ENCODE measurements at regions not wholly inside any gene's neighbourhood (a gene's known extent, or its start where the extent isn't known, plus 50 kb on each side); places are given as distances from the start of the nearest gene placed in this dataset.

- TF ChIP-seq POLR2A (conservative IDR thresholded peaks at IDR 0.05) (no peak), ZBTB43 (CRISPR knock-in tag; IDR thresholded peaks at IDR 0.05) (no peak), TAF1 (IDR thresholded peaks at IDR 0.05; ENCODE audit: control insufficient read depth, extremely low read depth, insufficient read depth, low read length, severe bottlenecking) (no peak), SPI1 (IDR thresholded peaks at IDR 0.05; ENCODE audit: borderline replicate concordance, low read depth, low read length) (no peak), CXXC5 (CRISPR knock-in tag; IDR thresholded peaks at IDR 0.05) (no peak), CTCF (IDR thresholded peaks at IDR 0.05 in 2 of 3, conservative IDR thresholded peaks at IDR 0.05 in 1 of 3; ENCODE audit: insufficient read depth in 2 of 3, low read depth in 1 of 3, low read length in 3 of 3) (no peak), EP400 (IDR thresholded peaks at IDR 0.05) (no peak), ZC3H11A (IDR thresholded peaks at IDR 0.05; ENCODE audit: low read depth, low read length) (no peak), PRPF4 (IDR thresholded peaks at IDR 0.05; ENCODE audit: insufficient read depth, low read depth, low read length, poor library complexity, severe bottlenecking) (no peak), NR3C1 (CRISPR knock-in tag; IDR thresholded peaks at IDR 0.05) (no peak), NFIC (IDR thresholded peaks at IDR 0.05) (no peak), USF2 (CRISPR knock-in tag; IDR thresholded peaks at IDR 0.05) (no peak), EZH2 (IDR thresholded peaks at IDR 0.05; ENCODE audit: borderline replicate concordance, low read depth, low read length) (no peak), YY1 (IDR thresholded peaks at IDR 0.05; ENCODE audit: borderline replicate concordance in 1 of 3, control insufficient read depth in 1 of 3, extremely low read depth in 1 of 3, insufficient read depth in 3 of 3, insufficient read length in 1 of 3, insufficient replicate concordance in 2 of 3, low read depth in 1 of 3, low read length in 2 of 3) (no peak)
These were observed 104.5 kb upstream of the CCDC150 start for GRCh38 chr2:196535061-196535460.
